GM18868 (cell line): ENCODE measurements at regions not wholly inside any gene's neighbourhood (a gene's known extent, or its start where the extent isn't known, plus 50 kb on each side); places are given as distances from the start of the nearest gene placed in this dataset.

Experiments used
- ATAC-seq: cut with Tn5 transposase; IDR thresholded peaks from one replicate; pipeline ENCODE4 v1.9.1; 2021; ENCODE audit warnings: mild to moderate bottlenecking, moderate library complexity; ENCODE audit not compliant: unreplicated experiment

DNA sequence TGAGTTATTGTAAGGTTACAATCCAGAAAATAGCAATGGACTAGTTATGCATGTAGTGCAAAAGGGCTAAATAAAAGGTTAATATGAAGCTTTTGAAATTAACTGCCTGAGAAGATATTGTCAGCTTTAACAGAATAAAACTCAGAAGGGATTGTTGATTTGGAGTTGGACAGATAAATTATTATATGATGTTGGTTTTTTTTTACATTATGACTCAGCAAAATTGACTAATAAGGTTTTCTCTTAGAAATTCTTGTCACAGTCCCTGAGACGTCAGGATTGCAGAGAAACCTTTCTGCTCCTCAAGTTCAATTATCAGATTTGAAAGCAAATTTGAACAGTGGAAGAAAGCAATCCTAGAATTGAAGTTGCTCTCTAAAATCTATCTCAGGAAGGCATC, 946.9 kb downstream of the CBLN2 start:
- ATAC-seq = no peak

DNA sequence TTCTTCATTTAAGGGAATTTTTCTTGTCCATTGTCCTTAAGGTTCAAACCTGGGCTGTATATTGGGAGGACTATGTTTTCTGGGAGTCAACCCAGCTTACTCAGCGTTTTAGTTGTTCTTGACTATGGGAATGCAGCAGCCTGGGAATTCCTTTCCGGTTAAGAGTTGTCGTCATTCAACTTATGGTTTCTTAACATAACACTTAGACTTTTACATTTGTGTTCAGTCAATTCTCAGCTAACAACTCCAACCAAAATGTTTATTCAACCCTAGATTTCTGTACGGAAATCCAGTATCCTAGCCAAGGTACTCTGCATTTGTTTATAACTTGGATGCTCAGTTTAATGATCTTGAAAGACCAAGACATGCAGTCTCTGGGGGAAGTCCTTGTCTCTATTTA, 960.9 kb downstream of the CBLN2 start:
- no peak for ATAC-seq

DNA sequence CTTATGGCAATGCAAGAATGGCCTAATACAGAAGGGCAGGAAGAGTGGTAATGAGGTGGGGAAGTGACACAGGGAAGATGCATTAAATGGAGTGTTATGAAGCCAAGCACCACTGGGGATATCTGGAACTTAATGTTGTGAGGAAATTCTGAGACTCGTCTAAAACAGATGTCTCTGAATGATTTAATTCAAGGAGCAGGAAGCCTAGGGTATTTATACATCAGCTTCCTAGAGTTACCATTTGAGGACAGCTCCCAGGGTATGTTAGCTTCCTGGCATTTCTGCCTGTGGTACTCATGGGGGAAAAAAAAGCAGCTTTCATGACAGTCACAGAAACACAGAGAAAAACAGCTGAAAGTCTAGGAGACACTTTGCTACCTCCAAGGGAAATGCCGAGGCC, 989.5 kb downstream of the CBLN2 start:
- ATAC-seq = no peak

DNA sequence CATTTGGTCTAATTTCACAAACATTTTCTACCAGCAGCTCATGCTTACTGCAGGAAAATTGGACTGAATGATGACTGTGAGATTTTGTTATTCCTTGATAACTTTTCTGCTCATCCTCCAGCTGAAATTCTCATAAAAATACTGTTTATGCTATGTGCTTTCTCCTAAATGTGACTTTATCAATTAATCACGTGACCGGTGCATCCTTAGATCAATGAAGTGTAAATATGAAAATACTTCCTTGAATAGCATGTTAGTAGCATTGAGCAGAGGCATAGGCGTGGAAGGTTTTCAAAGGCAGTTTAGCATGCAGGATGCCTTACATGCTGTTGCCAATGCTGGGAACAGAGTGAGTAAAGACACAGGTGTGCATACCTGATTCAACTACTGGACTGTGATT, 1002.5 kb downstream of the CBLN2 start:
- ATAC-seq = no peak

DNA sequence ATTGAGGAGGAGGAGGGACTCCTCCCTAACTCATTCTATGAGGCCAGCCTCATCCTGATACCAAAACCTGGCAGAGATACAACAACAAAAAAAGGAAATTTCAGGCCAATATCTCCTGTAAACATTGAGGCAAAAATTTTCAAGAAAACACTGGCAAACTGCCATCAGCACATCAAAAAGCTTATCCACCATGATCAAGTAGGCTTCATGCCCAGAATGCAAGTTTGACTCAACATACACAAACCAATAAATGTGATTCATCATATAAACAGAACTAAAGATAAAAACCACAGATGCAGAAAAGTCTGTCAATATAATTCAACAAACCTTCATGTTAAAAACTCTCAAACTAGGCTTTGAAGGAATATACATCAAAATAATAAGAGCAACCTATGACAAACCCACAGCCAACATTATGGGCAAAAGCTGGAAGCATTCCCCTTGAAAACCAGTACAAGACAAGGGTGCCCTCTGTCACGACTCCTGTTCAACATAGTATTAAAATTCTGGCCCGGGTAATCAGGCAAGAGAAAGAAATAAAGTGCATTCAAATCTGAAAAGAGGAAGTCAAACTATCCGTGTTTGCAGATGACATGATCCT, 1014.3 kb downstream of the CBLN2 start:
- no peak for ATAC-seq

DNA sequence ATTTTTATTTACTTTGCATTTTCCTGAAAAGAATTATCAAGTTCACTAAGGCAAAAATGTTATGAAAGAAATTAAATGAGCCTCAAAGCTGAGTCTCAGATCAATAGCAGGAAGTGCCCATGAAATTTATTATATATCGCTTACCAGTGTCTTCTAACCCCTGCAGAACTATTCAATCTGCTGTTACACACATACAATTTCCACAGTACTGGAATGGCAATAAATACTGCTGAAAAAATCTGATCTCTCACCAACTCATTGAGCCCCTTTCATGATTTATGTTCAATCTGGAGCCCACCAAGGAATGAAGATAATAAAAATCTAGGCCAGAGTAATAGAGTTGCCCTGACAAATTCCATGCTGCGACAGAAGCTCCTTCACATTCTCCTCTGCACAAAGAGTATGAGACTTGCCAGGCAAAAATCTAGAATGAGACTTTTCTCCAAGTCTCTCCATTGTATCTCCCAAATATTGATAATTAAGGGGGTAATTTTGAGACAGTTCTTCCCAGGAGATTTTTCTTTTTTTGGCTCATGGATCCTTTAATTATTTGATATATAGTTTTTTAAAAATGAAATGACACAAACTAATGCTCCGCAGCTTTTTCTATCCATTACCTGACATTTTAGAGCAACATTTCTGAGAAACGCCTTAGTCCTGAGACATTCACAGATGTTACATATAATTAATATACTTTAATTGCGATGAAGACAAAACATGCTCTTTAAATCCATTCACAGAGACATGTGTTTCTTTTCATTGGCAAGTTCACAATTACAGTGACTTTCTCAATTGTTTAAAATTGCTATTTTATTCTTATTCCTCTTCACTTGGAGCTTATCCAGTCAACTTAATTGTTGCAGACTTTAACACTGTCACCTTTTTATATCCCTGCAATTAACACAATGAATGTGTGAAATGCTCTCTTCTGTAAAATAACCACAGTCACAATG, 1020.4 kb downstream of the CBLN2 start:
- ATAC-seq = no peak

DNA sequence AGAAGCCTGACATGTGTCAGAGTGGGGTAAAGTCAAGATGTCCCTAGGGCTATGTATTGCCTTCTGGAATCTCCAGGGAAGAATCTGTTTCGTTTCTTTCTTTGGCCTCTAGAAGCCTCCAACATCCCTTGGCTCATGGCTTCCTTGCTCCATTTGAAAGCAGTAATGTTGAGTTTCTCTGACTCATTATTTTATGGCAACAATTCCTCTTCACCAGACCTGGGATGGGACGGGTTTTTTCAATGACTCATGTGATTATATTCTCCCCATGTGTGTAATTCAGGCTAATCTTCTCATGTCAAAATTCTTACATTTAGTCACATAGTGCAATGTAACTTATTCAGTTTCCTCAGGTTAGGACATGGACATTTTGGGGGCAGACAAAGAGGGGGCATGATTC, 1038.6 kb downstream of the CBLN2 start:
- no peak for ATAC-seq

DNA sequence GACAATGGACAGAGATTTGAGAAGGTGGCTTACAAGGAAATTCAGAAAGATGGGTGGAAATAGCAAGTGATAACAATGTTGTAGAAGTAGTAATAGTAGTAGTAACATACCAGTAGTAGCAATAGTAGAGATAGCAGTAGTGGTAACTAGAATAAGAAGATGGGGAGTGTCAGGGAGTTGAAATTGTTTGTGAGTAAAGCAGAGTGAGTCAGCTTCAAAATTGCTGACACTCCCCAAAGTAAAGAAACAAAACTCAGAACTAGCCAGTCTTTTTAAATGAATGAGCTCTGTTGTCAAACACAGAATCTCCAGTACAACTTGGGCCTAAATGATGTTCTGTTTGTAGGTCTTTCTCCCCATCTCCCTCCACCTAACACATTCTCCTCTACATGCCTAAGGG, 1040.9 kb downstream of the CBLN2 start:
- no peak for ATAC-seq

DNA sequence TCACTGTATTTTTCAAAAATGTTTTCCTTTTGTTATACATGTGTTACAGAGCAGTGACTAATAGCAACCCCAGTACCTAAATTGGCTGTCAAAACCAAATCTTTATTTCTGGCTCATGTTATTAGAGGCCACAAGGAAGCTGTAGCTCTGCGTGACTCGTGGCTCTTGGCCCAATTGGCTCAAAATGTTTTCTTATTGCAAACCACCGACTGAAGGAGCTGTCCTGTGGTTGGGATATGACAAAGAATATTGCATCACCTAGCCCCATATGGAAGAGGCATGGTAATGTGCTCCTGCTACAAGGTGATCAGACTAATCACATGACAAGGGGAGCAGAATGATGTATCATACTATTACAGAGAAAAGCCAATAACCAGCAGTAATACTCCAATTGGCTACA, 1058.5 kb downstream of the CBLN2 start:
- ATAC-seq = no peak

DNA sequence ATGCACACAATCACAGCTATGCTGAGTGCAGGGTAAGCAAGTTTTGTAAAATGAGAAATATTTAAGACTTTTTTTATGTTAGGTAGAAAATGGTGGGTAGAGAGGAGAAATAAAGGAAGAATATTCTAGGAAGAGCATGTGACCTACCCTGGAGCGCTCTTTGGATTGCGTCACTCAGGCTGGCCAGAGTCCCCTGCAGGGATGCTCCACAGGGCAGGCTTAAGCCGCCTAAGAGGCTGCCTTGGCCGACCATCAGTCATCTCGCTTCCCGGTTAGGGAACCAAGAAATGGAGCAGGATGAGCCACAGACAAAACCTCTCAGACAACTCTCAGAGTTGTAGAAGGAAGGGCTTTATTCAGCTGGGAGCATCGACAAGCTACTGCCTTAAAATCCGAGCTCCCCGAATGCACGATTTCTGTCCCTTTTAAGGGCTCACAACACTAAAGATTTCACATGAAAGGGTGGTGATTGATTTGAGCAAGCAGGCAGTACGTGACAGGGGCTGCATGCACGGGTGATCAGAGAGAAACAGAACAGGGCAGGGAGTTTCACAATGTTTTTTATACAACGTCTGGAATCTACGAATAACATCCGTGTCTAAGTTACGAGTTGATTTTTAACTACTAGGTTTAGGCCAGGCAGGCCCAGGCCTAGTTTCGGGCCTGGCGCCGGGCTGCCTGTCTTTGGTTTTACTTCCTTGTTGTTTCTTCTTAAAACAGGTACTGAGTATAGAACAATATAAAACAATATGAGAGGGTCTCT, 1072.0 kb downstream of the CBLN2 start:
- ATAC-seq = no peak

DNA sequence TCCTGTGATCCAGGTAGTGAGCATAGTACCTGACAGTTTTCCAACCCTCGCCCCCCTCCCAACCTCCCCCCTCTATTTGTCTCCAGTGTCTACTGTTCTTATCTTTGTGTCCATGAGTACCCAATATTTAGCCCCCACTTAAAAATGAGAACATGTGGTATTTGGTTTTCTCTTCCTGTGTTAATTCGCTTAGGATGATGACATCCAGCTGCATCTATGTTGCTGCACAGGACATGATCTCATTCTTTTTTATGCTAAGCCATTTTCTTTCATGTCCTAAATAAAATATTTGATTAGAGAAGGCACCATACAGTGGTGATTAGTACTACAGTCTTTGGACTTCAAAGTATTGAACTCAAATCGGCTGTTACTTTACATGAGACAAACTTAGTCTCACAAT, 1087.9 kb downstream of the CBLN2 start:
- no peak for ATAC-seq

DNA sequence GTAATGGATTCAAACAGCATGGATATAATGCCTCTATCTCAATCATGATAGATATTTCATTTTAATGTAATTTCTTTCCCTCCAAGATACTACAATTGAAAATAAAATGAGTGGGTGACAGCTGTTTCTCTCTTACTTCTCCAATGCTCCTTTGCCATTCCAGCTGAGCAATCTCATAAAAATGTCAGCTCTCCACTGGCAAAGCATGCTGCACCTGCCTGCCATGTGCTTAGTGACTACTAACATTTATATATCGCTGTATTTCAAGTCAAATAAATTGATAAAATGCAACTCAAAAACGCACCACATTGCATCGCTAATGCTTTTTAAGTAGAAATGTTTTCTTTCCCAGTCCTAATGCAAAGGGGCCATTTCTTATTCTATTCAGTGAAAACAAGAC, 1093.9 kb downstream of the CBLN2 start:
- ATAC-seq = no peak

DNA sequence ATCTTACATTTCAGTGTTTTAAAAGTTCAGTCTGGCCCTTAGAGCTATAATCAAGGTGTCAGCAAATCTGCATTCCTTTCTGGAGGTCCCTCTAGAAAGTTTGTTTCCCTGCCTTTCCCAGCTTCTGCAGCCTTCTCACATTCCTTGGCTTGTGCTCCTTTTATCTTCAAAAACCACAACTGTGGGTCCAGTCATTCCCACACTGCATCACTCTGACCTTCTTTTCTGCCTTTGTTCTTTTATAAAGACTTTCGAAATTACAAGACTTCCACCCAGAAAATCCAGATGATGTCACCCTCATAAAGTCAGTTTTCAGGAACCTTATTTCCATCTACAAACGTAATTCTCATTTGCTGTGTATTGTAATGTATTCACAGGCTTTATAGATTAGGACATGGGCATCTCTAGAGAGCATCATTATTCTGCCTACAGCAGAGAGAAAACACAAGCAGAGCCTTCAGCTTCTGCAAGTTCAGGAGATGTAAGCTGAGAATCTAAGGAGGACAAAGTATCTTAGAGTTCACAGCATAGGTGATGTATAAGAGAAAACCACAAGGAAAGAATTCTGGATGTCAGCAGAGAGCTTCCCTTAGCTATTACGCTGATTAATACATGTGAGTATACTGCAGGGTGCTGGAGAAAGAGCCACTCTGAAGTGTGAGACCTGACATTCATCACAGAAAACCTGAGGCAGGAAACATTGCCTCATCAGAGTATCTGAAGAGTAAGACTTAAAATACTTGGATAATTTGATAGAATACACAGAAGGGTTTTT, 1100.2 kb downstream of the CBLN2 start:
- ATAC-seq = no peak

DNA sequence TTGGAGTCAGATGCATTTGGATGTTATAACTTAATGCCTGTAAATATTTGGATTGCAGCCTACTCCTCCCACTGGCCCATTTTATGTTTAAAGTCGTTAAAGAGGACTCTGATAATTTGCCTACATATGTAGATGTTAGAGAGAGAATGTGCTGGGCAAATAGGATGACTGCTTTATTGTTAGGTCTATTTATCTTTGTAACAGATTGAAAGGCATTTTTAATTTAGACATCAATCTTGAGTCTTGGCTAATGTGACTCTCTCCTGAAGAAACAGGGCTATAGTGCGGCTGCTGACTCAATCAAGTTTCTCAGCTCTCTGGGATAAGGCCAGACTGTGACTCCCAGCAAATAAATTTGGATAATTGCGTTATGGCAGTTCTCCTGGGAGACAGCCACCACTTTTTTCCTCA, 1101.4 kb downstream of the CBLN2 start:
- no peak for ATAC-seq

DNA sequence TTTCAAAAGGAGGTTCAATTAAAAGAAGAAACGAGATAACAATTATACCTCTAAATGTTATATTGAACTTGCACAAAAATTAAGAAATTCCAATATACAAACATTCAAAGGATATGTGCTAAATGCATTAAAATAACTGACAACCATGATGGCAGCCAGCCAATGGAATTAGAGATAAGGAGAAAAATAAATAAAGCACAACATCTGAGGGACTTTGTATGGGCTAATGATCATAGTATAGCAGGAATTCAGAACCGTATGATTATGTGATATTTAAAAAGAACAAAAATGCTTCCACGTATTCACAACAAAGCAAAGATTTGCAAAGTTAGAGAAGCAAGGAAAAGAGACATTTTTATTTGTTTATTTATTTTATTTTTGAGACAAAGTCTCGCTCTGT, 1103.0 kb downstream of the CBLN2 start:
- ATAC-seq = no peak

DNA sequence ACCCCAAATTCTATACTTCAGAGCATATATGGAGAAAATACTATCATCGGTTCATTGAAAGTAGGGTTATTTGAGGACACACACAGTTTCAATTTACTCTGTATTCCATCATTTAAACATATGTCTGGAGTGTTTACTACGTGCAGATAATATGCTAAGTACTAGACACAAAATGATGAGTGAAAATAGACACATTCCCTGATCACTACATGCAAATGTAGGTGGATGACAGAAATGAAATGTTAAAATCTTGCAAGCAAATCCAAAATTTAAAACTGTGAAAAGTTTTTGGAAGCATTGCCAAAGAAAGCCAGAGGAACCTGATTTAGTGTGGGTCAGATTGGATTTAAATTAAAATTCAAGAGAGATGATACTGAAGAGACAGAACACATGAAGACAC, 1106.6 kb downstream of the CBLN2 start:
- ATAC-seq = no peak

DNA sequence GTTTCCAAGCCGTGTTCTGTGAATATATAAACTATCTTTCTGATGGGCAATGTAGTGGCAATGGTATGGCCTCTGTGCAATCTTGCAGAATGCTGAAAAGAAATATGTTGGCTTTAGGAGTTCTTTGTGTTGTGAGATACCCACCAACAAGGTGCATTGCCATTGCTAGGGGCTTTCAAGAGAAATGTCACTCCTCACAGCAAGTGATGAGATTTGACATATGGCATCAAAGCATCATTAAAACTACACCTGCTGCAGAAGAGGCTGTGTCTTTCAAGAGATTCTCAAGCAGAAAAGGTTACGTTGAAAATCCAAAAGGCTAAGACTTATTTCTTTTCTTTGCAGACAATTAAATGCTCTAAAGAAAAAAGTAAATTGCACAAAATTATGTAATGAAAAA, 1110.8 kb downstream of the CBLN2 start:
- no peak for ATAC-seq

DNA sequence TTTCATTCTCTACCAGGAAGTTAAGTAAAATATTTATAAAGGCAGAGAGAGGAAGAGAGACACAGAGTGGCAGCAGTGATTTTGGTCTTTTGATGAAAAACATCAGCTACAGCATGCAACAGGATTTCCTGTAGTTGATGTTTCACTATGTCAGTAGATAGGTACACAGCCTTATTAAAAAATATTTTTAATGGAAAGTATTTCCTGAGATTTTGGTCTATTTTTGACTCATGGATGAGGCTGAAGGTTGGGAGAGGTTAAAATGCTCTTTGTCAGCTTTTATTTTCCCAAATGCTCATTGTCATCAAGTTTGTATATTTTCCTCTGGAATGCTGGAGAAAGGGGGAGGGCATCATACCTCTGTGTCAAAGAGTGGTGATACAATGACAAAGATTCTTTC, 1112.5 kb downstream of the CBLN2 start:
- no peak for ATAC-seq

DNA sequence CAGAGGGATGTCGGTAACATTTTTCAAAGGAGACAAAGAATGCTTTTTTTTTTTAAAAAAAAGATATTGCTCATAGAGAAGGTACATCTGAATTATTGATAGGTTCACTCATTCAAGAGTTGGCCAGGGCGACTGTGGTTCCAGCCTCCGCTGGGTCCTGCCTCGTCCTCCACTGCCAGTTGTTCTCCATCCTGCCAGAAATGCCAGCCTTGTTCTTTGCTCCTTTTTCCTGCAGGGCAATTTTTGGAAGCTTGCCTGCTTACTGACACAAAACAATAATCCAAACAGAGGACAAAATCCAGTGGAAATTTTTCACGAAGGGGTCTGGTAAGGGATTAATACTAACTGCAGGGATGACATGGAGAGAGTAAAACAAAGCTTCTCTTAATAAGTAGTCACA, 1113.0 kb downstream of the CBLN2 start:
- no peak for ATAC-seq

DNA sequence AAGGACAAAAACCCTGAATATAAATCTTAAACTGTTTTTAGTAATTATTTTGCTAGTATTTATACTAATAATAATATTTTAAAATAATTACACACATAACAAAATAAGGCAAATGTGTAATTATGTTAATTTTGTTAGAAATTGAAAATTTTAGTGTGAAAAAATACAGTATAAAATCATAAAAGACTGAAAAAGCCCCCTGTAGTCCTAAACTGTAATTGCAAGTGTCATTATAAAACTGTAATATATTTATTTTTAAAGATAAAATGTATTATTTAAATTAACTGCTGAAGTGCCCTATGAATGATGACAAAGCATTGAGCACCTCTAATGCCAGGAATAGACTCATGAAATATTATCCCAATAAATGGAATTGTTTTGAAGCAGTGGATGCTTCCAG, 1117.7 kb downstream of the CBLN2 start:
- no peak for ATAC-seq

DNA sequence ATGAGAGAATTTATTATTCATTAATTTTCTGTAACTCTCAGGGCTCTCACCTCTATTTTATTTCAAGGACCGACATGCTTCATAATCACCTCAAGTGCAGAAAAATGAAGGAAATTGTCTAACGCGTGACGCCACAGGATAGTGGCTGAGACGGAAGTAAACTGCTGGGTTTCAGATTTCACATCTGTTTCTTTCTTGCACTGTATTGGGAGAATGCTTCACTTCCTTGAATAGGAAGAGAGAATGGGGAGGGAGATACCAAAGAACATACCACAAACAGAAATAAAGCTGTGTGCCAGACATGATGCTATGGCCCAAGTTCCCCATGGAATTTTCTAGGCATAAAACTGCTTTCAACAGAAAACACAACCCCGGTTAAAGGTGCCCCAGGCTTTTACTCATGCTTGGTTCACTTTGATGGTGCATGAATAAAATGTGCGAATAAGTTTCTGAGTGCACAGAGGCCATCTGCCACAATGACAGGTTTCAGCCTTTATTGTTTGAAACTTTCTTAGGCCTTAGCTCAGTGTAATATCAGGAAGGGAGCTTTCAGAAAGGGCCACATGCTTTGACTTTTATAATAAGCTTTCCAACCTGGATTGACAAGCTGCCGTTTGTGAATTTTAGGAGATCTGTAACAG, 1116.4 kb downstream of the SOCS6 start:
- no peak for ATAC-seq
